ENCODE measurements at regions not wholly inside any gene's neighbourhood (a gene's known extent, or its start where the extent isn't known, plus 50 kb on each side); places are given as distances from the start of the nearest gene placed in this dataset.
"Not testable (repeated sequence)": the region's sequence is repeated elsewhere in the genome, so short reads cannot be mapped to it uniquely, and the experiment has no call there.

DNA sequence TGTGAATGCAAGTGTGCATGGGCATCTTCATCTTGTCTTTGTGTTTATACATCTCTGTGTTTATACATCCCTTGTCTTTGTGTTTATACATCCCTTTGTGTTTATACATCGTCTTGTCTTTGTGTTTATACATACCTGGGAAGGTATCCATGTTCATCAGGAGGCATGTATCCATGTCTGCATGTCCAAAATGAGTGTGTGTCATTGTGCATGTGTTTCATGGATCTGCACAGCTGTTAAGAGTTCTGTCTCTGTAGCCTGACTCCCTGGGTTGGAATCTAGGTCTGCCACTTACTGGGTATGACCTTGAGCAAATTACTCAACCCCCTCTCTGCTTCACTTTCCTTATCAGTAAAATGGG lies 50.1 kb upstream of the SIRPA start:
- no peak overlapping the region for H3K4me3 ChIP-seq
- no peak for DNase-seq (ENCODE audit: low spot score in 2 of 2)
- no peaks in the 10 kb centered on the region for H3K4me1 ChIP-seq
- no peaks in the 10 kb centered on the region for H3K36me3 ChIP-seq (replicated peaks)
- H3K27me3 ChIP-seq (ENCODE audit: low read depth) = peaks cover 9% of the 10 kb centered on the region
- in situ Hi-C loops (cut with MboI; ENCODE audit: low sequenced_read_pairs) = no loop called here
- peaks cover 2% of the 10 kb centered on the region; the same call in 1 of the 2 replicates for H3K9me3 ChIP-seq

DNA sequence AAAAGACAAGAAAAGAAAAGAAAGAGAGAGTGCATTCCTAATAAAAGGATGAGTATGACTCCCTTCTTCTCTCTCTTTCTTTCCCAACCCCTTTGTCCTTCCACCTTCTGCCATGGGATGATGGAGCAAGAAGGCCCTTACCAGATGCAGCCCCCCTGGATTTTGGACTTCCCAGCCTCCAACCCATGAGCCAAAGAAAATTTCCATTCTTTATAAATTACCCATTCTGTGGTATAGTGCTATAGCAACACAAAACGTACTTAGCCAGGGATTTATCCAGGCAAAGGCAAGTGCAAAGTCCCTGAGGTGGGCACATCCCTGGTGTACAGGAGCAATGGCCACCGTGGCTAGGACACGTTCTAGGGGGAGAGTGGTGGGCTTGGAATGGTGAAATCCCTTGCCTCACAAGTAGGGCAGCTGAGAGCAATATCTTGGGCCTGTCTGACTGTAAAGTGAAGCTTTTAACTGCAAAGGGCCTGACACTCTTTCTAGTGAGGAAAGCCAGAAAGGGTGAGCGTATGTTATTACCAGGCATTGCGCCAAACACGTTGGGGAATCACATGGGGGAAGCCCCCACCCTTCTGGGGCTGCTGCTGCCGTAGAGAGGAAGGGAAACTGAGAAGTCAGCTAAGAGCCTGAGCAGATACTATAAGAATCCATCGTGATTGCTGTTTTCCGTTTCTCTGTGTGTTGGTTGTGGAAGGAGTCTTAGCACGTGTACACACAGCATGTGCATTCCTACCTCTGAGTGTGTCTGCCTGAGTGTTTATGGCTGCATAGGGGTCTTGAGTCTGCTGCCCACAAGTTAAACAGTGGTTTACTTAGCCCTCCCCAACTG lies 50.7 kb upstream of the SIRPA start:
- no peak overlapping the region for H3K4me3 ChIP-seq
- H3K9me3 ChIP-seq = peaks cover 2% of the 10 kb centered on the region; the same call in 1 of the 2 replicates
- in situ Hi-C loops (cut with MboI; ENCODE audit: low sequenced_read_pairs) = no loop called here
- H3K36me3 ChIP-seq (replicated peaks) = no peaks in the 10 kb centered on the region
- DNase-seq (ENCODE audit: low spot score in 2 of 2) = no peak
- H3K4me1 ChIP-seq = no peaks in the 10 kb centered on the region
- peaks cover 9% of the 10 kb centered on the region for H3K27me3 ChIP-seq (ENCODE audit: low read depth)

DNA sequence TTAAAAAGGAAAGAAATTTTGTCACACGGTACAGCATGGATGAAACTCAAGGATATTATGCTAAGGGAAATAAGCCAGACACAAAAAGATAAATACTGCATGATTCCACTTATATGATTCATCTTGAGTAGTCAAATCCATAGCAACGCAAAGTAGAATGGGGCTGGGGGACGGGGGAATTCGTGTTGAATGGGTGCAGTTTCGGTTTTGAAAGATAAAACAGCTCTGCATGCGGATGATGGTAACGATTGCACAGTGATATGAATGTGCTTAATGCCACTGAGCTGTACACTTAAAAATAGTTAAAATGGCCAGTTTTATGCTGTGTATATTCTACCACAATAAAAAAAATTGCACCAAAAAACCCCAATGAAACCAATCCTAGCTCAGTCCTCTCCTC lies 52.9 kb upstream of the SIRPA start:
- Histone ChIP-seq H3K4me1 (no peaks in the 10 kb centered on the region), H3K4me3 (no peak overlapping the region), H3K36me3 (replicated peaks) (no peaks in the 10 kb centered on the region), H3K9me3 (peaks cover 6% of the 10 kb centered on the region; the same call in 1 of the 2 replicates), H3K27me3 (ENCODE audit: low read depth) (peaks cover 9% of the 10 kb centered on the region)
- in situ Hi-C loops (cut with MboI; ENCODE audit: low sequenced_read_pairs) = no loop called here
- DNase-seq (ENCODE audit: low spot score in 2 of 2) = no peak

DNA sequence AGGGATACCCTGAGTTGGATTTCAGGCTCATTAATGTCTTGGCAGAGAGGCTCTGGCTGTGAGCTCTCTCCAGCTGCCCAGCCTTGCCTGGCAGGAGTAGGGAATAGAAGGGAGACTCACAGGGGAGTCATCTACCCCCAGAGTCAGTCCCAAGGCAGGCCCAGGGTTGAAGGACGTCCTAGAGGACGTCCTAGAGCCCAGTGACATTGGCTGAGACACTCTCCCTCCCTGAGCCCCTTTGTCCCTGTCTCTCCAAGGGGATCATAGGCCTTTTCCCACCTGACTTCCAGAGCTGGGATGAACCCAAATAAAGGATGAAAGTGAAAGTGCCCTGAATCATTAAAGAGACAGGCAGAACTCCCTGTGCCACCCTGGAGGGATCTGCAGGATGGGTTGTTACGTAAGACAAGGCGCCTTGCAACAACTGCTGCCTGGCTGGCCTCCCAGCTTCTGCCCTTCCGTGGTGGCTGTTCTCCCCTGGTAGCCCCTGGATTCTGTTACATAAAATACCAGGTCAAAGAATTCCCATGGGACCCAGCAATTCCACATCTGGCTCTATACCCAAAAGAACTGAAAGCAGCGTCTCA lies 53.6 kb upstream of the SIRPA start:
- no peaks in the 10 kb centered on the region for H3K4me1 ChIP-seq
- H3K4me3 ChIP-seq = no peak overlapping the region
- peaks cover 11% of the 10 kb centered on the region for H3K27me3 ChIP-seq (ENCODE audit: low read depth)
- H3K9me3 ChIP-seq = 0 out of 2 replicates have a peak, but pooled peaks cover 4% of the 10 kb centered on the region
- no peak for DNase-seq (ENCODE audit: low spot score in 2 of 2)
- in situ Hi-C loops (cut with MboI; ENCODE audit: low sequenced_read_pairs) = no loop called here
- H3K36me3 ChIP-seq (replicated peaks) = no peaks in the 10 kb centered on the region

DNA sequence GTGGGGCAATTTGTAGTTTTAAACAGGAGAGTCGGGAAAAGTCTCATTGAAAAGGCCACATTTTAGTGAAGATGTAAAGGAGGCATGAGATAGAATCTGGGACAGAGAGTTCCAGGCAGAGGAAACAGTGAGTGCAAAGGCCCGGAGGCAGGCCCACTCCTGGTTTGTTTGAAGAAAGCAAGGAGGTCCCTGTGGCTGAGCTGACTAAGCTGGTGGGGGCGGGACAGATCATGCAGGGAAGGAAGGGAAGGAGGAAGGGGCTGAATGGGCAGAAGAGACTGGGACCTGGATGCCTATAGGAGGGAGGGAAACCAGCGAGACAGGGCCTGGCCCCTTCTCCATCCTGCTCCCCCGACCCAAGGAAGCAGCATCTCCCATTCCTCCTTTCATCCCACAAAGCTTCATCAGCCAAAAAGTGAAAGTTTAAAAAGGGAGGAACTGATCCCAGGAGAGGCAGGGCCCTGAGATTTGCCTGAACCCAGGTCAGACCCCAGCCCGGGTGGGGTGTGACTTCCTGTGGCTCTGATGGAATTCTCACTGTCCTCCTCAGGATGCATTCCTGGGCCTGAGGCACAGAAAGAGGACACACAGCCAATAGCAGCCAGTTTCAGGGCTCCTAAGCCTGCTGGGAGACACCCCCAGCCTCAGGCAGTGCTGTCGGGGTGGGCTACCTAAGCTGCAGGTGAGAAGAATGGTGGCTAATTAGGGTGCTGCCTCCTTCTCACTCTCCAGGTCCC lies 54.2 kb upstream of the SIRPA start:
- H3K4me3 ChIP-seq = no peak overlapping the region
- DNase-seq (ENCODE audit: low spot score in 2 of 2) = no peak
- H3K36me3 ChIP-seq (replicated peaks) = no peaks in the 10 kb centered on the region
- H3K9me3 ChIP-seq = 0 out of 2 replicates have a peak, but pooled peaks cover 4% of the 10 kb centered on the region
- peaks cover 17% of the 10 kb centered on the region for H3K27me3 ChIP-seq (ENCODE audit: low read depth)
- H3K4me1 ChIP-seq = no peaks in the 10 kb centered on the region
- in situ Hi-C loops (cut with MboI; ENCODE audit: low sequenced_read_pairs) = no loop called here

DNA sequence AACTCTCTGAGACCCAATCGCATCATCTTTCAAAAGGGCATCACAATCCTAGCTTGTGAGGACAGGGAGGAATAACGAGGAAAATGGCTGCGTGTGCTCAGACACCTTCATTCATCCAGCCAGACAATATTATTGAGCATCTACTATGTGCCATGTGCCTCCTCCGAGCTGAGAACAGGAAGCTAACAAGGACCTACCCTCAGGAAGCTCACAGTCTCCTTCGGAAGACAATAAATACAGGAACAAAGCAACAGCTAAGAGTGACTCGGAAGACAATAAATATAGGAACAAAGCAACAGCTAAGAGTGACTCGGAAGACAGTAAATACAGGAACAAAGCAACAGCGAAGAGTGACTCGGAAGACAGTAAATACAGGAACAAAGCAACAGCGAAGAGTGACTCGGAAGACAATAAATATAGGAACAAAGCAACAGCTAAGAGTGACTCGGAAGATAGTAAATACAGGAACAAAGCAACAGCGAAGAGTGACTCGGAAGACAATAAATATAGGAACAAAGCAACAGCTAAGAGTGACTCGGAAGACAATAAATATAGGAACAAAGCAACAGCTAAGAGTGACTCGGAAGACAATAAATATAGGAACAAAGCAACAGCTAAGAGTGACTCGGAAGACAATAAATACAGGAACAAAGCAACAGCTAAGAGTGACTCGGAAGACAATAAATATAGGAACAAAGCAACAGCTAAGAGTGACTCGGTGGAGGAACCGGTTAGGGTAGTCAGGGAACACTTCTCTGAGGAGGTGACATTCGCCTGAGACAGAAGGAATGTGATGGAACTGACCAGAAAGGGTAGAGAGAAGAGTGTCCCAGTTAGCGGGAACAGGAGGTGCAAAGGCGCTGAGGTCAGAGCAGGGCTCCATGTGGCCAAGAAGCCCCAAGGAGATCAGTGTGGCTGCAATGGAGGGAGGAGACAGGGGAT lies 55.6 kb upstream of the SIRPA start:
- H3K4me1 ChIP-seq; H3K36me3 ChIP-seq (replicated peaks); DNase-seq (ENCODE audit: low spot score in 2 of 2); H3K9me3 ChIP-seq; in situ Hi-C loops (cut with MboI; ENCODE audit: low sequenced_read_pairs); H3K4me3 ChIP-seq: not testable (repeated sequence)
- H3K27me3 ChIP-seq (ENCODE audit: low read depth) = peaks cover 30% of the 10 kb centered on the region

DNA sequence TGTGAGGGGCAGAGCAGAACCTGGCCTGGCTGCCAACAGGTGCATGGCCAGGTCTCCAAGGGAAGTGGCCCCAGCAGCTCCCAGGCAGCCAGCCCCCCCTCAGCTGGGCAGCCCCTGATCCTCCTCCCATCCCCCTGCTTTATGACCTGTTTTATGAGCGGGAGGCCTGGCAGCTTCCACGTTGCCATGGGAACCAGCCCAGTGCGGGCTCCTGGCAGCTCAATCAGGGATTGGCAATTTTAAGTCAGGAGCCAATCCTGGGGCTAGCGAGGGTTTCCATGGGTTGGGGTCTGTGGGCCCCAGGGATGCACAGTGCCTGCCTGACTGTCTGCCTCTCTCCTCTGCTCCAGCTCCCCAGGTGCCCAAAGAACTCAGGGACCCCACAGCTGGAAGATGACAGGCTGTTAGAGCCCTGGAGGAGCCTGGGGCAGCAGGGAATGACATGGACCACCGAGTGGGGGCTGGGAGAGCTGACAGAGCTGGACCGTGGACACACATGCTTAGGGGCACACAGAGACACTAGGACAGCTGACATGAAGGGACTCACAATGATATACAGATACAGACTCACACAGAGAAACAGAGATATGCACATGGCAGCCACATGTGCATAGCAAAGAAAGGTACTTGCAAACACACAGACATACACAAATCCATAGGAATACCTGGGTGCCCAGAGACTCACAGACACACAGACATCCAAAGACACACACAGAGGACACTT lies 56.5 kb upstream of the SIRPA start:
- in situ Hi-C loops (cut with MboI; ENCODE audit: low sequenced_read_pairs) = no loop called here
- H3K4me1 ChIP-seq = no peaks in the 10 kb centered on the region
- no peak for DNase-seq (ENCODE audit: low spot score in 2 of 2)
- no peaks in the 10 kb centered on the region for H3K36me3 ChIP-seq (replicated peaks)
- 0 out of 2 replicates have a peak, but pooled peaks cover 4% of the 10 kb centered on the region for H3K9me3 ChIP-seq
- H3K27me3 ChIP-seq (ENCODE audit: low read depth) = peaks cover 37% of the 10 kb centered on the region
- H3K4me3 ChIP-seq = no peak overlapping the region

DNA sequence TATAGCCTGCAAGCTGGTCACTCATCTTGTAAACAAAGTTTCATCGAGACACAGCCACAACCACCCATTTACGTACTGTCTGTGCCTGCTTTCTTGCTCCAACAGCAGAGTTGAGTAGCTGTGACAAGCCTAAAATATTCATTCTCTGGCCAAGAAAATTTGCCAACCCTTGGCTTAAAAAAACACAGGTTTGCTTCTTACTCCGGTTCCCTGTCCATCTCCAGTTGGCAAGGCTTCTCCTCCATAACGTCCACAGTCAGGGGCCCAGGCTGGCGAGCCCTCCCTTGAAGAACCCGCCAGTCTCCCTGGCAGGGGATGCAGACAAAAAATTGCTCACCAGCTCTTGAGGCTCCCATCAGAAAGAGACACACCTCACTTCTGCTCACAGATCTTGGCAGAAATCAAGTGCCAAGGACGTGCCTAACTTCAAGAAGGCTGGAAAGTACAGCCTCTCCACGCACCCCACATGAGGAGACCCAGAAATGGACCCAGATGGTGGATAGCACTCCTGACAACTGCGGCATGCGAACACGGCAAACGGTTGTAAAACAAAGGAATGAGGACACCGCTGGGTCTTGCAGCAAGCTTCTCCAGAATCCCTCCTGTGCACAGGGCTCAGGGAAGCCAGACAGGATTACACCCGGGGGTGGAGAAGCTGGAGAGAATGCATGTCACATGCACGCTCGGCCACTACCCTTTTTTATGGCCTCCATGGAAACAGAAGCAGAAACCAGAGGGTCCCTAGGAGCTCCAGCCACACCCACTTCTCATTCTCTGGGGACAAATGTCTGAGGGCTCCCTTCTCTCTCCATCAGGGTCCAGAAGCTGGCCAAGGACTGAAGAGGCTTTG lies 59.8 kb upstream of the SIRPA start:
- Histone ChIP-seq H3K9me3 (0 out of 2 replicates have a peak, but pooled peaks cover 4% of the 10 kb centered on the region), H3K4me3 (no peak overlapping the region), H3K27me3 (ENCODE audit: low read depth) (peaks cover 28% of the 10 kb centered on the region), H3K36me3 (replicated peaks) (no peaks in the 10 kb centered on the region), H3K4me1 (no peaks in the 10 kb centered on the region)
- no peak for DNase-seq (ENCODE audit: low spot score in 2 of 2)
- in situ Hi-C loops (cut with MboI; ENCODE audit: low sequenced_read_pairs) = no loop called here

DNA sequence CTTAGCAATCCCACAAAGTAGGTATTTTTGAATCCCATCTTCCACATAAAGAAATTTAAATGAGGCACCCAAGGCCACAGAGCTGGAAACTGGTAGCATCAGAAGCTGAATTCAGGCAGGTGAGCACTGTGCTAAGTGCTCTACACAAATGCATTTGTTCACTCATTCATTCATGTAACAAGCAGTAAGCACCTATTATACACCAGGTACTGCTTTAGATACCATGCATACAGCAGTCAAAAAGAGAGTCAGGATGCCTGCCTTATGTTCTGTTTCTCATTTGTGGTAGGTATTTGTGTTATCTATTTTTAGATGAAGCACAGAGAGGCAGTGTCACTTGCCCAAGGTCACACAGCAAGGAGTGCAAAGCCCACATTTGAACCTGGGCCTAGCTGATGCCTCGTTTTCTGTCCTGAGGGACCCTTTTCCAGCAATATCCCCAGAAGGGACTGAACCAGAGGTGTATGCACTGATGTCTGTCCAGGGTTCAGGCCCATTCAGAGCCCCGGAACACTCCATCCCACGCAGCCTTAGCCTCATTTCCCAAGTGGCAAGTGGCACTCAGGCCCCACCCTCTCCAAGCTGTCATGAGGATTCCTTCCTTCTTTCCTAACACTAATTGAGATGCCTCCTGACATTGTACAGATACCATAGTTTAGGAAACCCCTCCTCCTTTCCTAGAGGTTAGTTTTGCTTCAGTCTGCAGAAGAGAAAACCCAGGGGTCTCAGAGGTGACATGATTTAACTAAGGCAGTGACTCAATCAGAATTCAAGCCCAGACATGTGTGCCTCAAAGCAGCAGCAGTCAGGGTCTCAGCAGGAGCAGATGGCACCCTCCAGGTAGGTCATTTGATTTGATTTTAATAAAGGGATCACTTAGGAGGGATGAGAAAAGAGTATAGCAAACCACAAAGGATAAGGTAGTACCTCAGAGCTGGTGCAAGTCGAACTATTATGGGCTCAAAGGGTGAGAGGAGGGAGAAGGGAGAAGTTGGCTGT lies 61.2 kb upstream of the SIRPA start:
- no peak for DNase-seq (ENCODE audit: low spot score in 2 of 2)
- H3K36me3 ChIP-seq (replicated peaks) = no peaks in the 10 kb centered on the region
- in situ Hi-C loops (cut with MboI; ENCODE audit: low sequenced_read_pairs) = no loop called here
- 0 out of 2 replicates have a peak, but pooled peaks cover 2% of the 10 kb centered on the region for H3K9me3 ChIP-seq
- H3K27me3 ChIP-seq (ENCODE audit: low read depth) = peaks cover 28% of the 10 kb centered on the region
- H3K4me1 ChIP-seq = no peaks in the 10 kb centered on the region
- H3K4me3 ChIP-seq = no peak overlapping the region

DNA sequence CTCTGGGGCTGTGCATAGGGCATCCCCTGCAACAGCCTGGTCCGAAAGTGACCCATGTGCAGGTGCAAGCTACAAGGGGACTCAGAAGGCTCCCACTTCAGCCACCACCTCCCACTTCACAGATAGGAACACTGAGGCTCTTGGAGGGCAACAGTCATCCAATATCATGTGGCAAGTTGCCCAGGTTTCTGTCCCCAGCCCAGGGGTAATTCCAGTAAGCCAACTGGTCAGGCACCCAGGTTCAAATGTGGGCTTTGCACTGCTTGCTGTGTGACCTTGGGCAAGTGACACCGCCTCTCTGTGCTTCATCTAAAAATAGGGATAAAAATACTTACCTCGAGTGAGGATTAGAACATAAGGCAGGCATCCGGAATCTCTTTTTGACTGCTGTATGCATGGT lies 62.0 kb upstream of the SIRPA start:
- H3K4me3 ChIP-seq = no peak overlapping the region
- peaks cover 28% of the 10 kb centered on the region for H3K27me3 ChIP-seq (ENCODE audit: low read depth)
- H3K9me3 ChIP-seq = no peaks in the 10 kb centered on the region
- no peaks in the 10 kb centered on the region for H3K36me3 ChIP-seq (replicated peaks)
- in situ Hi-C loops (cut with MboI; ENCODE audit: low sequenced_read_pairs) = no loop called here
- no peak for DNase-seq (ENCODE audit: low spot score in 2 of 2)
- no peaks in the 10 kb centered on the region for H3K4me1 ChIP-seq

DNA sequence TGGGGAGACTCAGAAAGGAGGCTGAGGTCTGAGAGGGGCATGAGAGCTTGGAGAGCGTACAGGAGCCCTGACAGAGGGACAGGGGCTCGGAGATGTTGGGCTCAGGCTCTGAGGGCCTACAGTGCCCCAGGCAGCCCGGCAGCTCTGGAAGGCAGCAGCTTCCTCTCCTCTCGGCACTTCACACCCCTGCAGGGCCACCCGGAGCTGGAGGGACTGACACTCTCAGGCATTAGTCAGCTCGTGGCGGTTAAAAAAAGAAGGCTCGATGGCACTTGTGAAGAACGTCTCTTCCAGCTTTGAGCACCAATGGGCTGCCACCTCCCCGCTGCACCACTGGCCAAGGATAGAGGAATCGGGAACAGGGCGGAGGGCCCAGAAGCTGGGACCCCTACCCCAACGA lies 62.6 kb upstream of the SIRPA start:
- in situ Hi-C loops (cut with MboI; ENCODE audit: low sequenced_read_pairs) = no loop called here
- Histone ChIP-seq H3K4me1 (no peaks in the 10 kb centered on the region), H3K36me3 (replicated peaks) (no peaks in the 10 kb centered on the region), H3K27me3 (ENCODE audit: low read depth) (peaks cover 28% of the 10 kb centered on the region), H3K9me3 (no peaks in the 10 kb centered on the region), H3K4me3 (no peak overlapping the region)
- DNase-seq (ENCODE audit: low spot score in 2 of 2) = no peak
